HG02852 (cell line): ENCODE measurements at regions not wholly inside any gene's neighbourhood (a gene's known extent, or its start where the extent isn't known, plus 50 kb on each side); places are given as distances from the start of the nearest gene placed in this dataset.

ENCODE experiments used
- ATAC-seq: cut with Tn5 transposase; IDR thresholded peaks from one replicate; pipeline ENCODE4 v1.9.1; 2021; ENCODE audit warnings: mild to moderate bottlenecking, moderate library complexity; ENCODE audit not compliant: unreplicated experiment

GRCh38 chr2:9156483-9156882 lies 50.1 kb upstream of the ASAP2 start:
- ATAC-seq: no peak

GRCh38 chr2:9154061-9154460 lies 52.6 kb upstream of the ASAP2 start:
- ATAC-seq: no peak

- ATAC-seq: no peak
Measured at GRCh38 chr2:9153643-9153980, 53.0 kb upstream of the ASAP2 start.

- ATAC-seq: no peak
Measured at GRCh38 chr2:9152975-9153642, 53.5 kb upstream of the ASAP2 start.

GRCh38 chr2:9150906-9151305 lies 55.7 kb upstream of the ASAP2 start:
- no peak for ATAC-seq

- ATAC-seq: no peak
Measured at GRCh38 chr2:9150568-9150900, 56.1 kb upstream of the ASAP2 start.

GRCh38 chr2:9149726-9150567 lies 56.7 kb upstream of the ASAP2 start:
- ATAC-seq: no peak

GRCh38 chr2:9149388-9149660 lies 57.3 kb upstream of the ASAP2 start:
- no peak for ATAC-seq

GRCh38 chr2:9146646-9147045 lies 60.0 kb upstream of the ASAP2 start:
- ATAC-seq: no peak

- no peak for ATAC-seq
Measured at GRCh38 chr2:9145752-9146430, 60.7 kb upstream of the ASAP2 start.

- ATAC-seq: no peak
Measured at GRCh38 chr2:9145109-9145751, 61.4 kb upstream of the ASAP2 start.

GRCh38 chr2:9144617-9145016 lies 62.0 kb upstream of the ASAP2 start:
- ATAC-seq: no peak

GRCh38 chr2:9144046-9144445 lies 62.6 kb upstream of the ASAP2 start:
- ATAC-seq: no peak

- no peak for ATAC-seq
Measured at GRCh38 chr2:9143264-9143815, 63.3 kb upstream of the ASAP2 start.

- peak; percentile 84 for ATAC-seq
Measured at GRCh38 chr2:9142551-9143263, 63.9 kb upstream of the ASAP2 start.

GRCh38 chr2:9141706-9142460 lies 64.7 kb upstream of the ASAP2 start:
- no peak for ATAC-seq

GRCh38 chr2:9141091-9141667 lies 65.4 kb upstream of the ASAP2 start:
- no peak for ATAC-seq

GRCh38 chr2:9140645-9141044 lies 66.0 kb upstream of the ASAP2 start:
- ATAC-seq: no peak

- peak; percentile 43 for ATAC-seq
Measured at GRCh38 chr2:9139491-9140443, 66.8 kb upstream of the ASAP2 start.
